Mesothelial cell of epicardium (in vitro differentiated cells): ENCODE measurements at regions not wholly inside any gene's neighbourhood (a gene's known extent, or its start where the extent isn't known, plus 50 kb on each side); places are given as distances from the start of the nearest gene placed in this dataset.

ENCODE experiments used
- DNase-seq, 2 experiments: peaks; one replicate each; pipeline ENCODE4 v3.0.0; 2021; ENCODE audit warnings: low spot score in 2 of 2; ENCODE audit not compliant: unreplicated experiment in 2 of 2
- H3K27ac Mint-ChIP-seq: 2 replicates; pipeline ENCODE4 v1.8.0; 2021; ENCODE audit warnings: mixed read lengths
- H3K27me3 Mint-ChIP-seq: 2 replicates; pipeline ENCODE4 v1.8.0; 2021; ENCODE audit warnings: low read depth, mixed read lengths
- H3K36me3 Mint-ChIP-seq: 2 replicates; pipeline ENCODE4 v1.8.0; 2021; ENCODE audit warnings: mixed read lengths
- H3K4me1 Mint-ChIP-seq: 2 replicates; pipeline ENCODE4 v1.8.0; 2021; ENCODE audit warnings: mixed read lengths
- H3K4me3 Mint-ChIP-seq: 2 replicates; pipeline ENCODE4 v1.8.0; 2021; ENCODE audit warnings: mild to moderate bottlenecking, moderate library complexity, mixed read lengths
- H3K9me3 Mint-ChIP-seq: 2 replicates; pipeline ENCODE4 v1.8.0; 2021; ENCODE audit warnings: mixed read lengths
- CTCF ChIP-seq: fragments of 200-600 bp; sonication (generic); IDR thresholded peaks from one replicate; pipeline ENCODE4 v1.5.0; 2021; ENCODE audit warnings: antibody characterized with exemption; ENCODE audit not compliant: unreplicated experiment

DNA sequence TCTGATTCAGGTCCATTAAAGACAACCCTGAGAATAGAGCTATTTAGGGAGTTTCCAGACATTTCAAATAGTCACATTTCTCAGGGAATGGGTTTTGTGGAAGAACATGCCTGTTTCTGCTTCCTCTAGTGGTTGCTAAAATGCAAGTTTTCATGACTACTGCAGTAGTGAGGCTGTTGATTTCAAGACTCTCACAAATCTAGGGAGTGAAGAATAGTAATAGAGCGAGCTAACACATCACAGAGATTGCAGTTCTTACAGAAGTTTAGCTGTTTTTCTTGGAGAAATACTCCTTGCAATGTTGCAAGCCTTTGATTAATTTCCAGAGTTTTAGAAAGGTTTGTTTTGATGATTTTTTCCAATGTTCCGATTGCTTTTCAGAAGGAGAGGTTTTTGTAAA, 610.2 kb upstream of the HTR2C start:
- DNase-seq = no peak
- no peaks in the 10 kb centered on the region for H3K36me3 Mint-ChIP-seq
- no peak for TF ChIP-seq CTCF
- peaks cover 14% of the 10 kb centered on the region for H3K4me1 Mint-ChIP-seq
- no peak overlapping the region for H3K4me3 Mint-ChIP-seq
- peak overlapping the region; percentile 18 for H3K27ac Mint-ChIP-seq
- H3K9me3 Mint-ChIP-seq = peaks cover 1% of the 10 kb centered on the region
- H3K27me3 Mint-ChIP-seq = no peaks in the 10 kb centered on the region

DNA sequence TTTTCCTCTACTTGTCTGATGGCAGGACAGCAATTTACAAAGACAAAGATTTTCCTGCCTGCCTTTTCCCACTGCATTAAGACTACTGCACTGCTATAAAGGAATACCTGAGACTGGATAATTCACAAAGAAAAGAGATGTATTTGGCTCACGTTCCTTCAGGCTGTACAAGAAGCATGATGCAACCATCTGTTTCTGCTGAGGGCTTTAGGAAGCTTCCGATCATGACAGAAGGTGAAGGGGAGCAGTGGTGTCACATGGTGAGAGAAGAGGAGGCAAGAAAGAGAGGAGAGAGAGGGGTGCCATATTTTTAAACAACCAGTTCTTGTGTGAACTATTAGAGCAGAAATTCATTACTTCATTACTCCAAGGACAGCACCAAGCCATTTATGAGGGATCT, 617.1 kb upstream of the HTR2C start:
- Mint-ChIP-seq H3K27ac (no peak overlapping the region), H3K4me3 (no peak overlapping the region), H3K9me3 (peaks cover 8% of the 10 kb centered on the region), H3K4me1 (peaks cover 7% of the 10 kb centered on the region), H3K27me3 (no peaks in the 10 kb centered on the region), H3K36me3 (no peaks in the 10 kb centered on the region)
- DNase-seq = no peak
- TF ChIP-seq CTCF = no peak

- no peaks in the 10 kb centered on the region for H3K27me3 Mint-ChIP-seq
- no peak for TF ChIP-seq CTCF
- H3K36me3 Mint-ChIP-seq = no peaks in the 10 kb centered on the region
- no peak for DNase-seq
- H3K9me3 Mint-ChIP-seq = no peaks in the 10 kb centered on the region
- H3K27ac Mint-ChIP-seq = no peak overlapping the region
- peaks cover 6% of the 10 kb centered on the region for H3K4me1 Mint-ChIP-seq
- no peak overlapping the region for H3K4me3 Mint-ChIP-seq
These were observed 621.5 kb upstream of the HTR2C start for GRCh38 chrX:113962343-113962742.

- no peaks in the 10 kb centered on the region for H3K4me1 Mint-ChIP-seq
- DNase-seq = no peak
- no peak overlapping the region for H3K27ac Mint-ChIP-seq
- no peaks in the 10 kb centered on the region for H3K9me3 Mint-ChIP-seq
- no peak overlapping the region for H3K4me3 Mint-ChIP-seq
- H3K36me3 Mint-ChIP-seq = no peaks in the 10 kb centered on the region
- TF ChIP-seq CTCF = no peak
- H3K27me3 Mint-ChIP-seq = no peaks in the 10 kb centered on the region
These were observed 623.8 kb upstream of the HTR2C start for GRCh38 chrX:113959912-113960626.

DNA sequence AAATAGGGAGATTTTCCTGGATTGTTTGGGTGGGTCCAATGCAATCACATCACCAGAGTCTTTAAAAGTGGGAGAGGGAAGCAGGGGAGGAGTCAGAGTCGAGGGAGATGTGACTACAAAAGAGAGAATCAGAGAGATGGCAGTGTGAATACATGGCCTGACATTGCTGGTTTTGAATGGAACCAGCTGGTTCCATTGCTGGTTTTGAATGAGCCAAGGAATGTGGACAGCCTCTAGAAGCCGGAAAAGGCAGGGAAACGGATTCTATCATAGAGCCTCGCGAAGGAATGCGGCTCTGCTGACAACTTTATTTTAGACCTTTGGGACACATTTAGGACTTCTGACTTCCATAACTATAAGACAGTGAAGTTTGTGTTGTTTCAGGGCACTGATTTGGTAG, 627.0 kb upstream of the HTR2C start:
- TF ChIP-seq CTCF = no peak
- no peaks in the 10 kb centered on the region for H3K4me1 Mint-ChIP-seq
- peaks cover 2% of the 10 kb centered on the region for H3K9me3 Mint-ChIP-seq
- H3K4me3 Mint-ChIP-seq = no peak overlapping the region
- no peaks in the 10 kb centered on the region for H3K27me3 Mint-ChIP-seq
- H3K27ac Mint-ChIP-seq = no peak overlapping the region
- peaks cover 2% of the 10 kb centered on the region for H3K36me3 Mint-ChIP-seq
- no peak for DNase-seq

- DNase-seq = no peak
- H3K27me3 Mint-ChIP-seq = no peaks in the 10 kb centered on the region
- no peak overlapping the region for H3K27ac Mint-ChIP-seq
- TF ChIP-seq CTCF = no peak
- no peaks in the 10 kb centered on the region for H3K4me1 Mint-ChIP-seq
- H3K36me3 Mint-ChIP-seq = peaks cover 7% of the 10 kb centered on the region
- H3K4me3 Mint-ChIP-seq = no peak overlapping the region
- peaks cover 17% of the 10 kb centered on the region for H3K9me3 Mint-ChIP-seq
These were observed 629.6 kb upstream of the HTR2C start for GRCh38 chrX:113954297-113954696.
